A673 (cell line): ENCODE measurements at regions not wholly inside any gene's neighbourhood (a gene's known extent, or its start where the extent isn't known, plus 50 kb on each side); places are given as distances from the start of the nearest gene placed in this dataset.

Experiments
- CTCF ChIP-seq: fragments of 300-800, 200-600 bp; sonication (generic); conservative IDR thresholded peaks from 2 replicates; pipeline ENCODE4 v1.5.1; 2017; ENCODE audit warnings: low read depth, mild to moderate bottlenecking, antibody characterized with exemption, low read length, moderate library complexity, mixed read lengths
- EZH2 ChIP-seq: fragments of 200-600 bp; sonication (generic); IDR thresholded peaks from 2 replicates; pipeline ENCODE4 v1.6.1; 2017; ENCODE audit warnings: borderline replicate concordance, low read depth, mild to moderate bottlenecking, mixed read lengths, antibody characterized with exemption, low read length; ENCODE audit not compliant: poor library complexity, severe bottlenecking

DNA sequence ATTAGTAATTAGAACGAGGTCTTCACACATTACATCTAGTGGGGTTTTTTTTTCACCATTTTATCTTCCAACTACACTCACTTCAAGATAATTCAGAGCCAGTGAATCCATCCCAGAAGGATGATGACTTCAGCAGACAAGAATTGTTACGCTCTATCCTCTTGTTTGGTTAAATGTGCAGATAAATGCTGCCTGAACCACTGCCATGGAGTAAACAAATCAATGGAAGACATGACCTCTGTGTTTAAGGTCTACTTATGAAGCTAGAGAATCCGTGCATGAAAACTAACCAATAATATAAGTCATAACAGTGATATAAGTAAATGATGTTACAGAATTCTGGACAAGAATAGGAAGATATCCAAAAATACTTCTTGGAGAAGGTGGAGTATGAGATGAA lies 602.6 kb downstream of the TLR4 start:
- TF ChIP-seq CTCF (no peak), EZH2 (no peak)
